PC-3 (cell line): ENCODE measurements at regions not wholly inside any gene's neighbourhood (a gene's known extent, or its start where the extent isn't known, plus 50 kb on each side); places are given as distances from the start of the nearest gene placed in this dataset.

Experiments
- ATAC-seq: fragments of 200-7000 bp; cut with Tn5 transposase; 2 replicates; pipeline ENCODE4 v1.9.1; 2020; ENCODE audit warnings: mild to moderate bottlenecking, moderate library complexity
- BruUV-seq: library from RNA; stranded (reverse); fragments of 400-500 nt; replicated peaks from 2 replicates; lab custom pipeline; 2021; lab: Mats Ljungman, UMichigan
- CTCF ChIA-PET: fragments of 300-600 bp; sonication (Branson Sonifier 250); formaldehyde crosslinking; loops from one replicate; lab custom pipeline; 2022; ENCODE audit warnings: antibody characterized with exemption; lab: Charles Lee
- POLR2A ChIA-PET: fragments of 300-600 bp; sonication (Branson Sonifier 250); formaldehyde crosslinking; loops from one replicate; lab custom pipeline; 2022; ENCODE audit warnings: antibody characterized with exemption; ENCODE audit not compliant: unreplicated experiment; lab: Charles Lee
- DNase-seq: peaks from one replicate; pipeline ENCODE4 v3.0.0-alpha.2; 2015
- H2AFZ ChIP-seq: fragments of 300-600 bp; sonication (generic); 2 replicates; pipeline ENCODE4 v1.6.0; 2016; ENCODE audit warnings: antibody characterized with exemption, low read length
- H3F3A ChIP-seq: fragments of 300-600 bp; sonication (generic); one replicate; pipeline ENCODE4 v1.6.0; 2017; ENCODE audit warnings: antibody characterized with exemption, low read length, control low read depth, mild to moderate bottlenecking; ENCODE audit not compliant: unreplicated experiment
- H3K27ac ChIP-seq: fragments of 300-600 bp; sonication (generic); 2 replicates; pipeline ENCODE4 v1.5.1; 2016; ENCODE audit warnings: mild to moderate bottlenecking, low read length
- H3K27me3 ChIP-seq: fragments of 300-600 bp; sonication (generic); 2 replicates; pipeline ENCODE4 v1.6.1; 2016; ENCODE audit warnings: low read length, mixed read lengths
- H3K36me3 ChIP-seq: fragments of 300-600 bp; sonication (generic); 2 replicates; pipeline ENCODE4 v1.6.1; 2016; ENCODE audit warnings: low read depth, mixed run types, low read length, mixed read lengths
- H3K4me1 ChIP-seq: fragments of 300-600 bp; sonication (generic); 2 replicates; pipeline ENCODE4 v1.5.1; 2016; ENCODE audit warnings: low read length; ENCODE audit not compliant: insufficient read depth
- H3K4me2 ChIP-seq: fragments of 300-600 bp; sonication (generic); 2 replicates; pipeline ENCODE4 v1.6.0; 2016; ENCODE audit warnings: low read length
- H3K4me3 ChIP-seq: fragments of 300-600 bp; sonication (generic); 2 replicates; pipeline ENCODE4 v1.5.1; 2016; ENCODE audit warnings: mild to moderate bottlenecking, low read length, mixed read lengths
- H3K79me2 ChIP-seq: fragments of 300-600 bp; sonication (generic); 2 replicates; pipeline ENCODE4 v1.6.1; 2017; ENCODE audit warnings: low read length, mixed read lengths
- H3K9ac ChIP-seq: fragments of 300-600 bp; sonication (generic); 2 replicates; pipeline ENCODE4 v1.6.0; 2016; ENCODE audit warnings: mild to moderate bottlenecking, low read length
- H3K9me2 ChIP-seq: fragments of 300-600 bp; sonication (generic); replicated peaks from 2 replicates; pipeline ENCODE4 v1.6.1; 2016; ENCODE audit warnings: mixed run types, low read length, mixed read lengths
- H3K9me3 ChIP-seq: fragments of 300-600 bp; sonication (generic); 2 replicates; pipeline ENCODE4 v1.6.1; 2016; ENCODE audit warnings: low read length, mixed read lengths
- H4K20me1 ChIP-seq: fragments of 300-600 bp; sonication (generic); 2 replicates; pipeline ENCODE4 v1.6.1; 2016; ENCODE audit warnings: low read length, mixed read lengths
- EZH2 ChIP-seq: fragments of 300-600 bp; sonication (generic); IDR thresholded peaks from one replicate; pipeline ENCODE4 v1.6.1; 2017; ENCODE audit warnings: antibody characterized with exemption, mild to moderate bottlenecking, low read length; ENCODE audit not compliant: unreplicated experiment
- EZH2phosphoT487 ChIP-seq: fragments of 300-600 bp; sonication (generic); IDR thresholded peaks from 2 replicates; pipeline ENCODE4 v1.6.1; 2018; ENCODE audit warnings: mild to moderate bottlenecking, antibody characterized with exemption, low read length, borderline replicate concordance
- intact Hi-C: fragments of 100-400 bp; cut with micrococcal nuclease; formaldehyde crosslinking; loops from 2 replicates; pipeline ENCODE4 v1.9.0; 2023
- TF ChIP-seq, protein P1 (sequence below): fragments of 300-600 bp; sonication (generic); conservative IDR thresholded peaks from 2 replicates; pipeline ENCODE4 v1.5.1; 2017; ENCODE audit warnings: antibody characterized with exemption, low read depth, mild to moderate bottlenecking, low read length

GRCh38 chr7:31284106-31284505 is 56.4 kb downstream of the NEUROD6 start:
- Histone ChIP-seq H3K36me3 (no peaks in the 10 kb centered on the region), H3K4me2 (no peak overlapping the region), H3K4me1 (no peaks in the 10 kb centered on the region), H3K9me3 (no peaks in the 10 kb centered on the region), H3K27ac (no peak overlapping the region), H3F3A (no peaks in the 10 kb centered on the region), H3K27me3 (peaks cover 36% of the 10 kb centered on the region), H3K79me2 (no peaks in the 10 kb centered on the region), H3K4me3 (no peak overlapping the region), H3K9me2 (no peaks in the 10 kb centered on the region), H3K9ac (no peak overlapping the region), H2AFZ (no peak overlapping the region), H4K20me1 (no peaks in the 10 kb centered on the region)
- ChIA-PET POLR2A (no interaction called here), CTCF (no interaction called here)
- intact Hi-C loops = no loop called here
- no peak for TF ChIP-seq EZH2
- no peak for TF ChIP-seq EZH2phosphoT487
- TF ChIP-seq, protein P1, sequence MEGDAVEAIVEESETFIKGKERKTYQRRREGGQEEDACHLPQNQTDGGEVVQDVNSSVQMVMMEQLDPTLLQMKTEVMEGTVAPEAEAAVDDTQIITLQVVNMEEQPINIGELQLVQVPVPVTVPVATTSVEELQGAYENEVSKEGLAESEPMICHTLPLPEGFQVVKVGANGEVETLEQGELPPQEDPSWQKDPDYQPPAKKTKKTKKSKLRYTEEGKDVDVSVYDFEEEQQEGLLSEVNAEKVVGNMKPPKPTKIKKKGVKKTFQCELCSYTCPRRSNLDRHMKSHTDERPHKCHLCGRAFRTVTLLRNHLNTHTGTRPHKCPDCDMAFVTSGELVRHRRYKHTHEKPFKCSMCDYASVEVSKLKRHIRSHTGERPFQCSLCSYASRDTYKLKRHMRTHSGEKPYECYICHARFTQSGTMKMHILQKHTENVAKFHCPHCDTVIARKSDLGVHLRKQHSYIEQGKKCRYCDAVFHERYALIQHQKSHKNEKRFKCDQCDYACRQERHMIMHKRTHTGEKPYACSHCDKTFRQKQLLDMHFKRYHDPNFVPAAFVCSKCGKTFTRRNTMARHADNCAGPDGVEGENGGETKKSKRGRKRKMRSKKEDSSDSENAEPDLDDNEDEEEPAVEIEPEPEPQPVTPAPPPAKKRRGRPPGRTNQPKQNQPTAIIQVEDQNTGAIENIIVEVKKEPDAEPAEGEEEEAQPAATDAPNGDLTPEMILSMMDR = no peak
- ATAC-seq = no peak
- BruUV-seq = no TSS peak
- DNase-seq = no peak

- Histone ChIP-seq H3F3A (no peaks in the 10 kb centered on the region), H3K27ac (no peak overlapping the region), H3K4me3 (no peak overlapping the region), H3K9me3 (no peaks in the 10 kb centered on the region), H3K4me1 (no peaks in the 10 kb centered on the region), H3K9me2 (no peaks in the 10 kb centered on the region), H3K9ac (no peak overlapping the region), H4K20me1 (no peaks in the 10 kb centered on the region), H3K36me3 (no peaks in the 10 kb centered on the region), H3K27me3 (peaks cover 53% of the 10 kb centered on the region), H3K4me2 (no peak overlapping the region), H3K79me2 (no peaks in the 10 kb centered on the region), H2AFZ (no peak overlapping the region)
- BruUV-seq = no TSS peak
- ATAC-seq (no peak), DNase-seq (no peak)
- TF ChIP-seq, protein P1 = no peak
- TF ChIP-seq EZH2phosphoT487 (no peak), EZH2 (no peak)
- POLR2A ChIA-PET = no interaction called here
- CTCF ChIA-PET = no interaction called here
- intact Hi-C loops = no loop called here
Observed at GRCh38 chr7:31271641-31272405, 68.7 kb downstream of the NEUROD6 start.

DNA sequence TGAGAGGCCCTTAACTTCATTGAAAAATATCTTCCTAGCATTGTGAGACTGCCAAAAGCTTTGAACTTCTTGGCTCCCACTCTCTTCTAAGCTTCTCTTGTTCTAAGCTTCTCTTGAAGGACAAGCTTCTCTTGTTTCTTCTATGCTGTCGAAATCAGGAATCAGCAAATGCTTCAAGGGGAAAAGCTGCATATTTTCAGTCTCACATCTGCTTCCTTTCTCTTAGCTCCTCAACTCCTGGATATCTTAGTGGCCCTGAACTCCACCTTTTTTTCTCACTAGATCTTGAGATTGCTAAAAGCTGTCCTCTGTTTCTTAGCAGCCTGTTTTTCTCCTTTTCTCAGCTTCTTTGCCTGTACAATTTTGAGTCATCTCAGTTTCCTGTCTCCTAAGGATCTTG is 73.0 kb downstream of the NEUROD6 start:
- POLR2A ChIA-PET = no interaction called here
- Histone ChIP-seq H3K27ac (no peak overlapping the region), H3K4me3 (no peak overlapping the region), H3K9ac (no peak overlapping the region), H3K4me1 (no peaks in the 10 kb centered on the region), H3K9me3 (no peaks in the 10 kb centered on the region), H3K79me2 (no peaks in the 10 kb centered on the region), H3K27me3 (peaks cover 65% of the 10 kb centered on the region), H3K36me3 (no peaks in the 10 kb centered on the region), H3K9me2 (no peaks in the 10 kb centered on the region), H4K20me1 (no peaks in the 10 kb centered on the region), H3K4me2 (no peak overlapping the region), H3F3A (no peaks in the 10 kb centered on the region), H2AFZ (no peak overlapping the region)
- CTCF ChIA-PET = no interaction called here
- no peak for ATAC-seq
- no TSS peak for BruUV-seq
- TF ChIP-seq EZH2 (no peak), EZH2phosphoT487 (no peak)
- TF ChIP-seq, protein P1 = no peak
- DNase-seq = no peak
- intact Hi-C loops = no loop called here
